Posterior vena cava (tissue), 2 donors: ENCODE measurements at regions not wholly inside any gene's neighbourhood (a gene's known extent, or its start where the extent isn't known, plus 50 kb on each side); places are given as distances from the start of the nearest gene placed in this dataset.

Source experiments
- DNase-seq: peaks from one replicate; pipeline ENCODE4 v3.0.0-alpha.2; 2020; ENCODE audit warnings: low spot score
- intact Hi-C, 2 donors: fragments of 100-400 bp; cut with DNase I; formaldehyde crosslinking; loops; one replicate each; pipeline versions ENCODE4 v1.14.1 to v1.14.2; 2022 to 2023
- donor health status: DM: yes; HTN: yes; CAD: no.
- donor health status: DM: yes; HTN: yes; CAD: no.

DNA sequence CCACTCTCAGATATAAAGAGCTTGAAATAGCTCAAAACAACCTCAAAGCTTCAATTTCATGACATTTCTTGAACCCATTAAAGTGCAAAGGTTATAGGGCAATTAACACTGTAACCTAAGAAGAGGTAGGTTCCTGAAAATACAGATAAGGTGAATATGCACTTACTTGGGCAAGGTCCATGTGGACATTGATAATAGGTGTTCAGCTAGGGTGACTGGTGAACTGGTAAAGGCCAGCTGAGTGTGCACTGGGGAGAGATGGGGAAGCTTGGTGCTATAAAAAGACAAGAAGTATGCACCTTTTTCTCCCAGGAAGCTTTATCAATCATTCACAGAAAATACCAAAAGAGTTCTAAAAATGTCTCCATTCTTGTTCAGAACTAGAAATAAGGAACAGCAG, 418.6 kb downstream of the SLC16A7 start:
- no peak for DNase-seq
- intact Hi-C loops = no loop called here

DNA sequence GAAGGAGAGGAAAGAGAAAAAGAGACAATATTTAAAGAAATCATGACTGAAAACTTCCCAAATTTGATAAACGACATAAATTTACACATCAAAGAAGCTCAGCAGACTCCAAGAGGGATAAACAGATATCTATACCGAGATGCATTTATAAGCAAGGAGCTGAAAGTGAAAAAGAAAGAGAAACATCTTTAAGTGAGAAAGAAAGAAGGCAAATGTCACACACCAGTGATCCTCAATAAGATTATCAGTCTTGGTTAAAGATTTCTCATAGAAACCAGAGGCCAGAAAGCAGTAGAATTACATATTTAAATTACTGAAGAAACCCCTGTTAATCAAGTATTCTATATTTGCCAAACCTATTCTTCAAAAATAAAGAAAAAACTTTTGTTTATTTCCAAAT, 424.2 kb downstream of the SLC16A7 start:
- no peak for DNase-seq
- intact Hi-C loops = no loop called here

DNA sequence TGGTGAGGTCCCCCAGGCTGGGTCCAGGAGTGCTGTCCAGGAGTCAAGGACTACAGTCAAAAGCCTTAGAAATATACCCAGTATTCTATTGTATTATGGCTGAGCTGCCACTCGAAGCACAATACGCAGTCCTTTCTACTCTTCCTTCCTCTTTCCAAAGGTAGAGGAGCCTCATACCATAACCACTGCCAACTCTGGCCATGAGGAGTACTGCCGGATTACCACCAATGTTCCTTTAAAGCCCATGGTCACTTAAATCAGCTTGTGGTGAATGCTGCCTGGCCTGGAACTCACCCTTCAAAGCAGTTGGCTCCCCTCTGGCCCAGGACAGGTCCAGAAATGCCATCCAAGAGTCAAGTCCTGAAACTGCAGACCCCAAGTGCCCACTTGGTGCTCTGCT, 425.4 kb downstream of the SLC16A7 start:
- DNase-seq = no peak
- intact Hi-C loops = no loop called here

DNA sequence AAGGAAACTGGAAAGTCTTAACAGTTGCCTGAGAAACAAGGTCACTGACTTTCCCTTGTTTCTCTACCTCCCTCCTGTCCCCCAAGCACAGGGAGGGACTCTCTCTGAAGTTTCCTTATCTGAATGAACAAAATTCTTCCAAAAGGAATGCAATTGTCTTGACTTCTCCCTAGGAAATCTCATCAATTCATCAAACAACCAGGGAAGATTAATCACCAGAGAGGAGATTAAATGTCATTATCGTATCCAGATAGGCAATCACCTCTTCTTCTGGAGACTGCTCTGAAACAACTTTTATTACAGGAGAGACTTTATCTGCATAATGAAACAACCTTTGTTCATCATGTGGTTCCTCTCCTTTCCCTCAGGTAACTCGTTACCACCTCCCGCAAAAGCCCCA, 431.4 kb downstream of the SLC16A7 start:
- intact Hi-C loops = loop anchor here in 1 of 2 donors (5.0 kb wide), 1 partner anchor 1260 kb away; no protein-coding TSS in a partner anchor
- no peak for DNase-seq

DNA sequence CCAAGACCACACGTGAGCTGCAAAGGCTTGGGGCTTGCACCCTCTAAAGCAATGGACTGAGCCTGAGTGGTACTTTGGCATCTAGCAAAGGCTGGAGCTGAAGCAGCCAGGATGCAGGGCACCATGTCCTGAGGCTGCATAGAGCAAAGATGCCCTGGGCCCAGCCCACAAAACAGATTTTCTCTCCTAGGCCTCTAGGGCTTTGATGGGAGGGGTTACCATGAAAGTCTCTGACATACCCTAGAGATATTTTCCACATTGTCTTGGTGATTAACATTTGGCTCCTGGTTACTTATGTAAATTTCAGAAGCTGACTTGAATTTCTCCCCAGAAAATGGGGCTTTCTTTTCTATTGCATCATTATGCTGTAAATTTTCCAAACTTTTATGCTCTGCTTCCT, 438.3 kb downstream of the SLC16A7 start:
- intact Hi-C loops = no loop called here

DNA sequence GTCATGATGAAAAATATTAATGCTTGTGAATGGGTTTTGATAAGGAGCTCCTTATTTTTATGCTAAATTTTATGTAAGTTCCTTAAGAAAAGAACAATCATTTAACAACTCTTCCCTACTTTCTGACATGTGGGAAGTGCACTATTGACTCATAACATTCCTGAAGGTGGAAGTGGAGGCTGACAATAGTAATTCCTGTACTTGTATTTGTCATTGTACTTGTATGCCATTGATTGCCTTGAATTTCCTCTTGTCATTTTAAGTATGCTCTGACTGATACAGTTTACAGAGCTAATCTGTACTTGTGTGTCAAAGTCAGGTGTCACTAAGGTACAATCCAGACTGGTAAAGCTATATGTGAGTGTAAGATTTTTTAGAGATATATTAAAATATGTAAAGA, 440.0 kb downstream of the SLC16A7 start:
- intact Hi-C loops = no loop called here

More for the DNA sequence above, 438.3 kb downstream of the SLC16A7 start:
- DNase-seq = no peak

DNA sequence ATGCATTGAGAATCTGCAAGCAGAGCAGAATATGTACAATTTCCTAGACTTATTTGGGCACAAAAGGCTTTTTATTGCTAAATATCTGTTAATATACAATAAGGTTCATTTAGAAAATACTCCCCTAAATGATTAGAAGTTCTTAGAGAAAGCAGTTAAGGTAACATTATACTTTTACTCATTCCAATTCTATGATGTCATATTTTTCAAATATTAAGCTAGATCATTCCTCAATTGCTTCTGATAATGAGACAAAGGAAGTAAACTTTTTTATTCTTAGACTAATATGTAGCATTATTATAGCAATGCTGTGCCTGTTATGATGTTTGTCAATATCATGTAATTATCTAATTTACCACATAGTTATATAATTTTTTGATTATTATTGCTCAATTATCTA, 447.0 kb downstream of the SLC16A7 start:
- DNase-seq = no peak
- intact Hi-C loops = no loop called here

More for the DNA sequence above, 440.0 kb downstream of the SLC16A7 start:
- no peak for DNase-seq

DNA sequence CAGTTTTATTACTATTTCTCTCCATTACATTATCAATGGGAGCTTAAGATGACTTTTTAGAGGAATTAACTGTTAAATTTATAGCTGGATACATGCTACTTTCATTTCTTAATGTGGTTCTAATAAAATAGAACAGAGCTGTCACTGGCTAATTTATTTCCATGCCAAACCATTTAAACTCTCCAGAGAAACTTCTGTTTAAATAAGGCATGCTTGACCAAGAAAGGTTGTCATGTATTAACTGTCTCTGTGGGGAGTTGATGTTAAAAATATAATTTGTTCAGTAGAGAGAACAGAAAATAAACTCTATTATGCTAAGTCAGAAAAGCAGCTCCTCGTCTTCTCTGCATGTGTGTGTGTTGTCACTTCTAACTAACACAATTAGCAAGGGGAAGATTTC, 447.4 kb downstream of the SLC16A7 start:
- intact Hi-C loops = no loop called here
- no peak for DNase-seq

DNA sequence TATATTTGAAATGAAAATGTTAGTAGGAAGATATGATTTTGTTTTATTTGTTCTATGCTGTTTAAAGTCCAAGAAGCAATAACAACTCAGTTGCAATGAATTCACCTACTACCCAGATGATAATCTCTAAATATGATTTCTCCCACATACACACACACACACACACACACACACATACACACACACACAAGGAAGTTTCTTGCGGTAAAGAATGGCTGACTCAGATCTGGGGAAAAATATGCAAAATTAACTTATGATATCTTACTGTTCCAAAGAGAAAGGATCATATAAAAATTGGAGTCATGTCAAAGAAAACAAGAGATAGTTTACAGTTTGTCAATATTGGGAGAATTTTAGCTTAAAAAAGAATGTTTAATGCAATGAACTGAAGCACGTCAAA, 456.7 kb downstream of the SLC16A7 start:
- intact Hi-C loops = no loop called here
- no peak for DNase-seq

DNA sequence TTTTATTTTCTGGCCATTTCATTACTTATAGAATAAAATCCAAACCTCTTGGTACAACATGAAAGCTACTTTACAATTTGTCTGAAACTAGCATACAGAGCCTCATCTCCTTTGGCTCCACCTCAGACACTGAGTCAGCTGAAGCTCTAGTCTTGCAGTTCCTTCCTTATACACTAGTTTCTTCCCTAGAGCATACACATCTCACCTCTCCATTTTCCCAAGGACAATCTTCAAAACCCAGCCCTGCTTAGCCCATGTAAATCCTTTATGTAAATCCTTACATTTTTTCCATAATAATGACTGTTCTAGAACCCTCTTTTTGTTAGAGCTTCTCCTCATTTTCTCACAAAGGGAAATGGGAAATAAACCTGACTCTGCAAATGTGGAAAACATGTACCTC, 463.4 kb downstream of the SLC16A7 start:
- intact Hi-C loops = no loop called here

DNA sequence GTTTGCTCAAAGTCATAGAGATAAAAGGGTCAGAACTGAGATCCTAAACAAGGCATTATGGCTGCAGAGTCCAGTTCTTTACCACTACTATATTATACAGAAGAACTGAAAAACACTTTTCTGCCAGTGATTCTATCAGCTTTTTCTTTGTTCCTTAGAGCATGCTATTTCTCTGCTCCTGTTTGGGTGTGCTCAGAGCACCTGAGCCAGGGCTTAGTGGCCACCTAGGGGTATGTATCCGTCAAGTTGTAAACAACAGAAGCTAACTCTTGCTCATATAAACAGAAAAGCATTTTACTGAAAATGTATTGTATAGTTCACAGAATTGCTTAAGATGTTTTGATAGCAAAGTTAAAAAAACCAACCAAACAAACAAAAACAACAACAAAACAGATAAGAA, 470.8 kb downstream of the SLC16A7 start:
- intact Hi-C loops = no loop called here

More for the DNA sequence above, 463.4 kb downstream of the SLC16A7 start:
- no peak for DNase-seq

DNA sequence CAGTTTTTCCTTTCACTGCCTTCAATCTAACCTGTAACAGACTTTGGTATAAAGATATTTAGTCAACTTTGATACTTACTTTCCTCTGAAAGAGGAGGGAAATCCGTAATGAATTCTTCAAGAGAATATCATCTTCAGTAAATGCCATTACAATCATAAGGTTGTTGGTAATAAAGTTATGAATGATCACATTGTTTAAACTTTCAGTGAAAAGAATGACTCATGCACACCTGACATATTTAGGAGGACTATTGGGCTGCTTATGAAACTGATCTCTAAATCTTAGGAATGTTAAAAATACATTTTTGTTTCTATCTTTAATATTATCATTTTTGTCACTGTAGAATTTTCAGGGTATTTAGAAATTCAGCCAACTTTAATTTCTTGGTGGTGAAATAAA, 474.7 kb downstream of the SLC16A7 start:
- intact Hi-C loops = no loop called here
- no peak for DNase-seq

More for the DNA sequence above, 470.8 kb downstream of the SLC16A7 start:
- no peak for DNase-seq

DNA sequence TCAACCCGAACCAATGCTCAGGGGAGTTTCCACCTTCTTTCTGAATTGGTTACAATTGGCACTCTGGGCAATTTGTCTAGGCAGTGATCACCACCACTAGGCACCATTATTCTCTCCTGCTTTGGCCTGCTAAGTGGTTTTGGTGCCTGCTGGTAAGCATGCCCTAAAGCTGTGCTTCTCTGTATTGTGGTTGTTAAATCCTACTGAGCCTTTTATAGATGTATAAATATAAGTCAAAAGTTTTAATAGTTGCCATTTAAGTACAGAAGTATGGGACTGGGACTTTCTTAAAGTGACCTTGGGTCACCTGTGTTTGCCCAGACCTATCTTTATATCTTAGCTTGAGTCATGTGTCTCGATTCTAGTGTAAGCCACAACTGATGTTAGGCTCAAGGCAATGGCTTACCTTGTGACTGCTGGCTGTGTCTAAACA, 475.9 kb downstream of the SLC16A7 start:
- DNase-seq = no peak
- intact Hi-C loops = no loop called here

DNA sequence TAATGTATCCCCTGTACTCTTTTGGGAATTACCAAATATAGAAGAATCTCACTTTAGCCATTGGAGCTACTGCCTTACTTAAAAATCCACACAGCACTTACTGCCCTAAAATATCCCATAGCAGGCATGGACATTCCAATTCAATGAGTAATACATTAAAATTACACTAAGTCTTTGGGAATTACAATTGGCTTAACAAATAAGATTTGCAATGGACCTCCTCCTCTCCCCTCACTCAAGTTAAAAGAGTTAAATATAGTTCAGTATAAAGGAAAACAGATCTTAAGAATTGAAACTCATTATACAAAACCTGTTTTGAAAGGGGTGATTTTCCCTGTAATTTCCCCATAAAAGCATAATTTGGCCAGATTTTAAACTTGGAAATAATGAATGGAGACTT, 477.1 kb downstream of the SLC16A7 start:
- intact Hi-C loops = no loop called here
- DNase-seq = no peak

DNA sequence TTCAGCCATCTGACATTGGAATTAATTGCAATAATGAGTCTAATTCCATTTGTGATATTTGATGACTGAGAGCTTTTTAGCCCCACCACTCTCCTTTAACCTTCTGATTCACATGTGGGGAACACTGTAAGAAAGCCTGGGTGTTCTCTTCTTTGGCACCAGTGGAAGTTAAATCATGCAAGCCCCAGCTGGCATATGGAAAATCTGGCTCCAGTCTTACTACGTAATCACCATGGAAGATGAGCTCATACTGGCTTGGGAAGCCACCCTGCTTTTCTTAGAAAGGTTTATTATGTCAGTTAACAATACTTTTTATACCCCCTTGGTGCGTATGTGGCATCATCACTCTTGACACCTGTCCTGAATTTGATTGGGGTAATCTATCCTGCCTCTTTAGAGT, 479.3 kb downstream of the SLC16A7 start:
- intact Hi-C loops = no loop called here
- no peak for DNase-seq

DNA sequence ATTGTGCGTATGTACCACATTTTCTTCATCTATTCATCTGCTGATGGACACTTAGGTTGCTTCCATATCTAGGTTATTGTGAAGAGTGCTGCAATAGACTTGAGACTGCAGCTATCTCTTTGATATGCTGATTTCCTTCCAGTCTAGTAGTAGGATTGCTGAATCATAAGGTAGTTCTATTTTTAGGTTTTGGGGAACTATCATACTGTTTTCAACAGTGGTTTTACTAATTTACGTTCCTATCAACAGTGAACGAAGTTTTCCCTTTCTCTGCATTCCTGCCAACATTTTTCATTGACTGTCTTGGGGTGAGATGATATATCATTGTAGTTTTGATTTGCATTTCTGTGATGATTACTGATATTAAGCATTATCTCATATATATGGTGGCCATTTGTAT, 482.2 kb downstream of the SLC16A7 start:
- intact Hi-C loops = no loop called here
- DNase-seq = no peak

DNA sequence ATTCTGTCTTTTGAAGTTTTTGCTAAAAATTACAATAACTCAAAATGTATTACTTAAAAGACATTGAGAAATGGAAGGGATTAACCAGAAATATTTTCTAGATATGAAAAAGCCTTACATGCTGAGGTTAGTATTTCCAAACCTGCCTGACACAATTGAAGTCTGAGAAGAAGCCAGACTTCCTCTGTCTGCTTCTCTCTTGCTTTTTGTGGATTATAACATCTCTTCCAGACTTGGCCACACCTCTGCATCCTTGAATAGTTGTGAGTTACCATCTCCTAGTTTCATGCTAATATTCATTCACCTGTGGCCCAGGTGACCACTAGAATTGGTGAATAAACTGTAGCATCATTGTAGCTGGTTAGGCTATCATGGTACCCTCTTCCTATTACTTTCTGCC, 497.6 kb downstream of the SLC16A7 start:
- no peak for DNase-seq
- intact Hi-C loops = no loop called here

DNA sequence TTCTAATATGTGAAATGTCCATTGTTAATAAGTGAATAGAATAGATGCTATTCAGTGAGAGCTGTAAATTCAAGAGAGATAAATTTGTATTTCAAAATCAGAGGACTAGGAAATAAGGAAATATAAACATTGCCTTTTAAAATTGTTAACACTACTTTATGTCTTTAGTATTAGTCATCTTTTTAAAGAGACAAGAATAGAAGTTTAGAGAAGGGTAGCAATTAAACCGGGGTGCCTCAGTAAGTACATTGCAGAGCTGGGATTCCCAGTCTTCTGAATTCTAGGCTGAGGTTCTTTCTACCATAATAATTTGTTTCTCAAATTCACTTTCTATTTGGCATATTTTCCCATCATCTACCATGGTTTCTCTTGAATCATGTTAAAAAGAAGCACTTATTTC, 498.6 kb downstream of the SLC16A7 start:
- intact Hi-C loops = no loop called here
- DNase-seq = no peak

DNA sequence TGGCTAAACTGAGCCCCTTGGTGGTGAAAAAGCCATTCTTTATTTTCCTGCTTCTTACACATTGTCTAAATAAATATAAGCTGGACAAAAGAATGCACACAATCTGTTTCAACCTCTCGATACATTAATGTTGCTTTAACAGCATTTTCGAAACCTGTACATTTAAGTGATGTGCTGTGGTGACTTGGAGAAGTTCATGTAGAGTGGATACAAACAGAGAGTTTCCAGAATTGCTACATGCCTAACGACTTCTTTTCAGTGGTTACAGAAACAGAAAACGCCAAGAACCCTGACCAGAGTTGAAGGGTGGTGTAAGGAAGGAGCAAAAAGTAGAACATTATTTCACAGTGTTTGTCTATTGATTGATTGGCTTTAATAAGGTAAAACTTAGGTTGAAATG, 500.9 kb downstream of the SLC16A7 start:
- intact Hi-C loops = no loop called here
- DNase-seq = no peak

DNA sequence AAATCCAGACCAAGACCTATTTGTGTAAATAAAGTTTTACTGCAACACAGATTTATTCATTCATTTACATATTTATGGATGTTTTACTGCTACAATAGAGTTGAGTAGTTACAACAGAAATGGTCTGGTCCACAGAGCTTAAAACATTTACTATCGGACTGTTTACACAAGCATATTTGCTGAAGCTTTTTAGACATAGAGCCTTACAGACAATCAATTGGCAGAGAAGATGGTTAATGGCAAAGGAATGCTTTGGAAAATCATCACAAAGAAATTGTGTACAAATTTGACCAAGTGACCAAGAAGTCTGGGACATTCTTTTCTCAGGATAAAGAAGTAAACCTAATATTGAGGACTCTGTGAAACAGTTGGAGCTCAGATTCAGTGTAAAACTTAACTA, 504.3 kb downstream of the SLC16A7 start:
- no peak for DNase-seq
- intact Hi-C loops = no loop called here

DNA sequence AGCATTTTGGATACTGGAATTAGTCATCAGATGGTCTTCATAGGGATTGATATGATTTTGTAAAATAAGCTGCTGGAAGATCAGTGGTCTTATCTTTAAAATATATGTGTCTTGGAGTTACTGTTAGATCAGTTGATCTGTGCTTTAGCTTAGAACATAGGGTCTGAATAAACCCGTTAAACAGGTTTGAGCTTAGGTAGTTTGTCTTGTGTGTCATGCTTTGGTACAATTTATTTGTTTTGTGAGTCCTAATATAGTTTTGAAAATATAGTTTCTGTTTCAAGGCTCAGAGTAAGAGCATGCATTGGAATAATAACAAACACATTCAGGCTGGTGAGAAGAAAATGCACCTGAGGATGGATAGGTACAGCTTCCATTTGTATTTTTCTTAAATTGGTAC, 505.0 kb downstream of the SLC16A7 start:
- no peak for DNase-seq
- intact Hi-C loops = no loop called here

DNA sequence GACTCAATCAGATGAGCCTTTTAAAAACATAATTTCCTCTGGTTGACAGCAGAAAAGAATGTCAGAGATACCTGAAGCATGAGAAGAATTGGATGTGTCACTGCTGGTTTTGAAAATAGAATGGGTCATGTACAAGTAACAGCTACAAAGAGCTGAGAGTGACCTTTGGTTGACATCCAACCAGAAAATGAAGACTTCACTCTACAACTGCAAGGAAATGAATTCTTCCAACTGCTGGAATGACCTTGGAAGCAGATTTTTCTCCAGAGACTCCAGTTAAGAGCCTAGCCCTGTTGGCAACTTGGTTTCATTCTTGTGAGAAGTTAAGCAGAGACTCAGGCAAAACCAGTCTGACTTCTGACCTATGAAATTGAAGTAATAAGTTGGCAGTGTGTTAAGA, 505.9 kb downstream of the SLC16A7 start:
- intact Hi-C loops = no loop called here
- no peak for DNase-seq
